ENCODE measurements at regions not wholly inside any gene's neighbourhood (a gene's known extent, or its start where the extent isn't known, plus 50 kb on each side); places are given as distances from the start of the nearest gene placed in this dataset.

DNA sequence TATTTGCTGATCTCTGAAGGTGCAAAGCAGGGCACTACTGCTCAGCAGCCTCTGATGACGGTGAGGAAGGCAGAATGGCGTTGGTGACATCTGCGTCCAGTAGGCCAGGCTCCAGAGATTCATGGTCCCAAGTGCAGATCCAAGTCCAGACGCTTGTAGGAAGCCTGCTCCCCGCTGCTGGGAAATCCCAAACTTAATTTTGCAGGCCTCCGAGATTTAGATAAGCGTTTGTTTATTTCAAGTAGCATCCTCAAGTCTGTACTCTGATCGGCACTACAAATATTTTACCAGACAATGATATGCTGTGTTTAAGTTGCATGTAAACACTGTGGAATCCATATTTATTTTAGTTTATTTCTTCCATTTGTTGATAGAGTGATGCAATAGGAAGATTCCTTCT lies 244.9 kb upstream of the KLF6 start:
- POLR2A ChIA-PET (ENCODE audit: unreplicated experiment): no interaction called here
- no TSS peak for BruUV-seq (replicated peaks)
- Histone ChIP-seq H3K27ac (ENCODE audit: low read length) (no peak overlapping the region), H2AFZ (ENCODE audit: low read length) (no peak overlapping the region), H3K9ac (ENCODE audit: low read length) (no peak overlapping the region), H3F3A (ENCODE audit: low read length, unreplicated experiment) (no peaks in the 10 kb centered on the region), H4K20me1 (ENCODE audit: low read length) (no peaks in the 10 kb centered on the region), H3K36me3 (ENCODE audit: low read depth, low read length) (no peaks in the 10 kb centered on the region), H3K4me1 (ENCODE audit: insufficient read depth, low read length) (no peaks in the 10 kb centered on the region), H3K9me3 (ENCODE audit: low read length) (no peaks in the 10 kb centered on the region), H3K4me3 (ENCODE audit: low read length) (no peak overlapping the region), H3K79me2 (ENCODE audit: low read length) (no peaks in the 10 kb centered on the region), H3K9me2 (replicated peaks; ENCODE audit: low read length) (no peaks in the 10 kb centered on the region), H3K27me3 (ENCODE audit: low read length) (no peaks in the 10 kb centered on the region), H3K4me2 (ENCODE audit: low read length) (no peak overlapping the region)
- ATAC-seq: no peak
- TF ChIP-seq, protein P1, sequence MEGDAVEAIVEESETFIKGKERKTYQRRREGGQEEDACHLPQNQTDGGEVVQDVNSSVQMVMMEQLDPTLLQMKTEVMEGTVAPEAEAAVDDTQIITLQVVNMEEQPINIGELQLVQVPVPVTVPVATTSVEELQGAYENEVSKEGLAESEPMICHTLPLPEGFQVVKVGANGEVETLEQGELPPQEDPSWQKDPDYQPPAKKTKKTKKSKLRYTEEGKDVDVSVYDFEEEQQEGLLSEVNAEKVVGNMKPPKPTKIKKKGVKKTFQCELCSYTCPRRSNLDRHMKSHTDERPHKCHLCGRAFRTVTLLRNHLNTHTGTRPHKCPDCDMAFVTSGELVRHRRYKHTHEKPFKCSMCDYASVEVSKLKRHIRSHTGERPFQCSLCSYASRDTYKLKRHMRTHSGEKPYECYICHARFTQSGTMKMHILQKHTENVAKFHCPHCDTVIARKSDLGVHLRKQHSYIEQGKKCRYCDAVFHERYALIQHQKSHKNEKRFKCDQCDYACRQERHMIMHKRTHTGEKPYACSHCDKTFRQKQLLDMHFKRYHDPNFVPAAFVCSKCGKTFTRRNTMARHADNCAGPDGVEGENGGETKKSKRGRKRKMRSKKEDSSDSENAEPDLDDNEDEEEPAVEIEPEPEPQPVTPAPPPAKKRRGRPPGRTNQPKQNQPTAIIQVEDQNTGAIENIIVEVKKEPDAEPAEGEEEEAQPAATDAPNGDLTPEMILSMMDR (conservative IDR thresholded peaks at IDR 0.05; ENCODE audit: low read depth, low read length): no peak
- TF ChIP-seq EZH2phosphoT487 (IDR thresholded peaks at IDR 0.05; ENCODE audit: borderline replicate concordance, low read length) (no peak), EZH2 (IDR thresholded peaks at IDR 0.05; ENCODE audit: low read length, unreplicated experiment) (no peak)
- DNase-seq: no peak
- CTCF ChIA-PET: no interaction called here
- intact Hi-C loops (cut with micrococcal nuclease): no loop called here

DNA sequence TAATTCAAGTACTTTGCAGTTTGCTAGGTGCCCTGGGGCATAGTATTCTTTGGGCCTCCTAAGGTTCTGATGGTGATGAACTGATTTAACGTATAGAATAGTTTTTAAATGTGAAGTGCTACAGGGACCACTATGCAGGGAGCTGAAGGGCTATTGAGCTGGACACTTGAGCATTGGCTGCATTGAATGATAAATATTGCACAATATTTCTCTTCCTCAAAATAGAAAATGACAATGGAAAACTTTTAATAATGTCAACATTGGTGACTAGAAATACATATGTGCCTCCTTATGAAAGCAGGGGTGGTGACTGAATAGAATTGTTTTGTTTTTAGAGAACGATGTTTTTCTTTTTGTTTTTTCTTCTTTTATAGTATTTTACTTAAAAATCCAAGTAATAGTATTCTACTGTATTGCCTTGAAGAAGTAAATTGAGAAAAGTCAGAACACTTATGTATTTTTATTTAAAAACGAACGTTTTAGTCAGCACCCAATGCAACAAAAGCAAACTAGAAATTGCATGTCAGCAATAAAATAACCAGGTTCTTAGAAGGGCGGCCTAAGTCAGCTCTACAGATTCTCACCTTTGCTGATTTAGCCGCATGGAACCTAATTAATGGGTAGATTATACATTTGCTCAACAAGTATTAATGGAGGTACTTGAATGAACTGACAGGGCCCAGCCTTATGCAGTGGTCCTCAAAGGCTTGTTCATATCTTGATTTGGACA lies 244.0 kb upstream of the KLF6 start:
- H3K4me2 ChIP-seq (ENCODE audit: low read length): no peak overlapping the region
- H3K4me1 ChIP-seq (ENCODE audit: insufficient read depth, low read length): no peaks in the 10 kb centered on the region
- intact Hi-C loops (cut with micrococcal nuclease): no loop called here
- no peak overlapping the region for H3K9ac ChIP-seq (ENCODE audit: low read length)
- H4K20me1 ChIP-seq (ENCODE audit: low read length): no peaks in the 10 kb centered on the region
- no peaks in the 10 kb centered on the region for H3K9me3 ChIP-seq (ENCODE audit: low read length)
- no peak overlapping the region for H3K4me3 ChIP-seq (ENCODE audit: low read length)
- H3F3A ChIP-seq (ENCODE audit: low read length, unreplicated experiment): no peaks in the 10 kb centered on the region
- no peaks in the 10 kb centered on the region for H3K79me2 ChIP-seq (ENCODE audit: low read length)
- ChIA-PET CTCF (no interaction called here), POLR2A (ENCODE audit: unreplicated experiment) (interaction anchor here (0.7 kb wide), 1 partner anchor 63 kb away, joined by 3 read pairs; no protein-coding TSS in a partner anchor)
- no peak overlapping the region for H3K27ac ChIP-seq (ENCODE audit: low read length)
- H3K27me3 ChIP-seq (ENCODE audit: low read length): no peaks in the 10 kb centered on the region
- no peak overlapping the region for H2AFZ ChIP-seq (ENCODE audit: low read length)
- no peaks in the 10 kb centered on the region for H3K9me2 ChIP-seq (replicated peaks; ENCODE audit: low read length)
- ATAC-seq: no peak
- no TSS peak for BruUV-seq (replicated peaks)
- TF ChIP-seq EZH2phosphoT487 (IDR thresholded peaks at IDR 0.05; ENCODE audit: borderline replicate concordance, low read length) (no peak), EZH2 (IDR thresholded peaks at IDR 0.05; ENCODE audit: low read length, unreplicated experiment) (no peak)
- TF ChIP-seq, protein P1 (conservative IDR thresholded peaks at IDR 0.05; ENCODE audit: low read depth, low read length): no peak
- H3K36me3 ChIP-seq (ENCODE audit: low read depth, low read length): no peaks in the 10 kb centered on the region
- no peak for DNase-seq

DNA sequence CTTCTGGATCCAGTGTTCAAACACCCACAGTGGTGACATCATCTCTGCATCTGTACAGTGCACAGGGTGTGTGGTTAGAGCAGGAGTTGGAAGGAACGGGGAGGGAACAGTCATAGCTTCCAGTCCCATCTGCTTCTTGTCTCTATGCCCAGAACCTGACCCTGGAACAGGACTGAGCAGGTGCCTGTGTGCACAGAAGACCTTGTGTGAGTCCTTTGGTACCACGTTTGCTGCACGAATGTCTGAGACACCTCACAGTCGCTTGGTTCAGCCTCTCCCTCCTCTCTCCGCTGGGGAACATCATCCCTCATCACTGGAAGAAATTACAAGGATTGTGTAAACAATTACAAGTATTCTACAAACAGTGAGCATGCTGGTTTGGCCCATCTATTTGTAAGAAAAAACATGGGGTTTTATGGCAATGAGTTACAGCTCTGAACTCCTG lies 243.0 kb upstream of the KLF6 start:
- Histone ChIP-seq H2AFZ (ENCODE audit: low read length) (no peak overlapping the region), H3K4me3 (ENCODE audit: low read length) (no peak overlapping the region), H3F3A (ENCODE audit: low read length, unreplicated experiment) (no peaks in the 10 kb centered on the region), H3K9ac (ENCODE audit: low read length) (no peak overlapping the region), H3K27ac (ENCODE audit: low read length) (no peak overlapping the region), H3K4me1 (ENCODE audit: insufficient read depth, low read length) (no peaks in the 10 kb centered on the region), H3K79me2 (ENCODE audit: low read length) (no peaks in the 10 kb centered on the region), H3K4me2 (ENCODE audit: low read length) (no peak overlapping the region), H3K36me3 (ENCODE audit: low read depth, low read length) (no peaks in the 10 kb centered on the region), H4K20me1 (ENCODE audit: low read length) (no peaks in the 10 kb centered on the region), H3K9me2 (replicated peaks; ENCODE audit: low read length) (no peaks in the 10 kb centered on the region), H3K27me3 (ENCODE audit: low read length) (no peaks in the 10 kb centered on the region), H3K9me3 (ENCODE audit: low read length) (no peaks in the 10 kb centered on the region)
- POLR2A ChIA-PET (ENCODE audit: unreplicated experiment): interaction anchor here (0.7 kb wide), 1 partner anchor 62 kb away, joined by 3 read pairs; no protein-coding TSS in a partner anchor
- no peak for DNase-seq
- CTCF ChIA-PET: no interaction called here
- no TSS peak for BruUV-seq (replicated peaks)
- peak; percentile 79 for ATAC-seq
- TF ChIP-seq EZH2phosphoT487 (IDR thresholded peaks at IDR 0.05; ENCODE audit: borderline replicate concordance, low read length) (no peak), EZH2 (IDR thresholded peaks at IDR 0.05; ENCODE audit: low read length, unreplicated experiment) (no peak)
- TF ChIP-seq, protein P1 (conservative IDR thresholded peaks at IDR 0.05; ENCODE audit: low read depth, low read length): no peak
- intact Hi-C loops (cut with micrococcal nuclease): no loop called here

Data from PC-3 (cell line).